Activated T-cell treated with anti-CD3 and anti-CD28 coated beads for 24 hours (primary cell): ENCODE measurements at regions not wholly inside any gene's neighbourhood (a gene's known extent, or its start where the extent isn't known, plus 50 kb on each side); places are given as distances from the start of the nearest gene placed in this dataset.
"Not testable (repeated sequence)": the region's sequence is repeated elsewhere in the genome, so short reads cannot be mapped to it uniquely, and the experiment has no call there.

Experiments used
- DNase-seq: peaks from one replicate; pipeline ENCODE4 v3.0.0-alpha.2; 2020; ENCODE audit warnings: low read depth

DNA sequence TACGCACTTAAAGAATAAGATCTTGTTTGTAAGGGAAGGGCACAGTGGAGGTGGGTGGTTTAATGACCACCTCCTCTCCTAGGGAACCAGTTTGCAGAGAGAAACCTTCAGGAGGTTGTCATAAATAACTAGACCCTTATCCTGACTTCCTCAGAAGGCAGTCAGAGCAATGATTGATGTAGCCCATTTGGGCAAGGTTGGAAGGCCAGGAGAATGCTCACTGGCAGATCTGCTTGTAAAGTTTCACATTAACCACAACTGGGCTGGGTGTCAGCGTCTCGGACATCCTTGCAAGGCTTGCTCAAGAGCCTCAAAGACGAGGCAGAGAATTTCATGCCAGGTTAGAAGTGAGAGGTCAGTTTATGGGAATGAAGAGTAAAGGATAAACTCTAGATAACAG lies 87.6 kb upstream of the TRABD2B start:
- DNase-seq: no peak

- DNase-seq: no peak
Measured at GRCh38 chr1:48082271-48082962, 85.2 kb upstream of the TRABD2B start.

GRCh38 chr1:48080331-48081255 lies 83.4 kb upstream of the TRABD2B start:
- no peak for DNase-seq

DNA sequence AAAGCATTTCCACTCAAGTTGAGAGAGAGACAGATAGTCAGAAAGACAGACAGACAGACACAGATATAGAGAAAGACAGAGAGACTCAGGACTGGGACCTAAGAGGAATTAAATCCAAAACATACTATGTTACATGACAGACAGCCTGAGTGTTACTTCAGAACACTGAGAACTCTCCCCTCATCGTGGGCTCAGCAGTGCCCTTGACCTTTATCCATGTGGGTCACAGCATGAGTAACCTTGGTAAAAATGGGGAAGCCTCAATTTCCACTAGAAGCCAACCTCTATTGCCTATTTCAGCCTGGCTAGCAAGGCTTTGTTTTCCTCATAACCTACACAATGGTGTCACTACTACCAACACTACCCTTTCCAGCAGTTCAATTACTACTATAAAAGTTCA lies 81.9 kb upstream of the TRABD2B start:
- DNase-seq: no peak

GRCh38 chr1:48077795-48078222 lies 80.6 kb upstream of the TRABD2B start:
- DNase-seq: no peak

DNA sequence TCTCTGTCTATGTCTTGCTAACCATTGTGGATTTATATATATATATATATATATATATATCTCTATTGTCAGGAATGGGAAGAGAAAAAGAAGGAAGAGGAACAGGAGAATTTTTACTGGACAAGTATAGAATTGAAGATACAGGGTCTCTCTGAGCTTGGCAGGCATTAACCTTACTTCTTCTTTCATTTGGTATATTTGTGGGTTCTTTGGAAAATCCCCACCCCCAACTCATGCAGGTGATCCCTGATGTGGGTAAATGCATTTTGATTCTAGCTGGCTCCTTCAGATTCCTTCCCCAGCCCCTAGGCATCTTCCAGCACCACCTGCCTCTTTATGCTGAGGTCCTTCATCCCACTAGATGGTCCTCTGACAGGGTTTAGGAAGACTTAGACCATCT lies 78.8 kb upstream of the TRABD2B start:
- DNase-seq: no peak

- DNase-seq: no peak
Measured at GRCh38 chr1:48073798-48074530, 76.8 kb upstream of the TRABD2B start.

GRCh38 chr1:48071513-48071912 lies 74.3 kb upstream of the TRABD2B start:
- DNase-seq: no peak

DNA sequence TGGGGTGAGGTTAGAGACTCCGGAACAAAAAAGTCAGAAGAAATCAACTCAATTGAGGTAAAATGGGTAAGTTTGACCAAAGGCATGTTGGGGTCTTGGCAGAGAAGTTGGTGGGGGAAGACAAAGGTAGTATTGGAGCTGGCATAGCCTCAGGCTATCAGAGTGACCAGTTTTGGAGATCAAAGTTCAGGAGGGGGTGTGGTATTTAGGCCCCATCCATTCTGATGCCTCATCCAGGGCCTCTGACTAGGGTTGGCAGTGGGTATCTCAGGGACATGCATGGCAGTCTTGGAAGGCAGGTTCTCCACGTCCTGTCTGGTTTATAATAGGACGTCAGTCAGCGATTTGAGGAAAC lies 73.2 kb upstream of the TRABD2B start:
- no peak for DNase-seq

DNA sequence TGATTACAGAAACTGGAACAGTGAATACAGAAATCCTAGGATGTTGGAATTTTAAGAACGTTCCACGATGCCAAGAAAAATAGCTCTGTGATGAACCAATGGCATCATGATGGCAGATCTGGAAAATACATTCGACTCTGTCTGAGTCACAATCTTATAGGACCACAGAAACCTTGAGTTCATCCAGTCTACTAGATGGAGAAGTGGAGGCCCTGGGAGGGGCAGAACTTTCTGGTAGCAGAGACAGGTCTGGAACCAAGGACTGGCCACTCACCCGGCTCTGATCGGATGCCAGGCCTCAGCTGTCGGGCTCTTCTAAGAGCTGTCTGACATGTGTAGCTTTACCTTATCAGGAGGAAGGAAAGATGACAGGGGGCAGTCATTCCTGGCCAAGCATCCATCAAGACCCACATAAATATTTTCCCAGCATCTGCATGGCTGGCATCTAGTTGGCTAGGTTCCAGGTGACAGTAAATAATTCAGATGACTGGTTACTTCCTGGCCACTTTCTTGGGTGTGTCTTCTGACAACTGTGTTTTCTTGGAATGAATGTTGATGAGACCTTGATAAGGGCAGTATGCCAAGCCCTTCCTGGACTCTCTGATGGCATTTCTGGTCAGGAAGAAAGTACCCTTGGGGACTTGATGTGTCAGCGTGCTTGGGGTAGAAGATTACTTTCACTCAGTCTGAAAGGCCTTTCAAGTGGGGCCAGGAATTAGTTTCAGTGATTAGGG lies 72.6 kb upstream of the TRABD2B start:
- DNase-seq: no peak

DNA sequence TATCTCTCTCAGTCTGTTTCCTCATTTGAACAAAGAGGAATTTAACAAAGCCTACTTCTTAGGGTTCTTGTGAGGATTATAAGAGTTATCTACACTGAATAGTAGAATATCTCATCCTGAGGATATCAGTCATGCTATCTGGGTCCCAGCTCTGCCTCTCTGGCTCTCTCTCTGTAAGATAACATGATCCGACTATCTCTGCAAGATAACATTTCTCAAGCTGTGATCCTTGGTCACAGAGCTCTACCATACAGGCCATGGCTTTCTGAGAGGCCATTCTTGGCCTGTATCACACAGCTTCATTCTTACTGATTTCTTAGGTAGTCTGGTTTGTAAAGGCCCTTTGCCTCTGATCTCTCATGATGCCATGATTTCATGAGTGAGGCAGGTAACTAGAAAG lies 71.0 kb upstream of the TRABD2B start:
- no peak for DNase-seq

GRCh38 chr1:48066936-48067335 lies 69.8 kb upstream of the TRABD2B start:
- no peak for DNase-seq

DNA sequence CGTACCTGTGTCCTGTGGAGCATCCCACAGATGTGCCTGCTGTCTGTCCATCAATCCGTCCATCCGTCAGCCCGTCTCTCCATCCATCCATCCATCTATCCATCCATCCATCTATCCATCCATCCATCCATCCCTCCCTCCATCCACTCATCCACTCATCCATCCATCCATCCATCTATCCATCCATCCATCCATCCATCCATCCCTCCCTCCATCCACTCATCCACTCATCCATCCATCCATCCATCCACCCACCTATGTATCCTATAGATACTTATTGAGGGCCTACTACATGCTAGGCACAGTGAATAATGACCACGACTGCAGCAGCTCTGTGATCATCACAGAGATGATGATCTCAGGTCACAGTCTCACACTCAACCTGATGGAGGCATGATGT lies 67.5 kb upstream of the TRABD2B start:
- not testable (repeated sequence) for DNase-seq

GRCh38 chr1:48062353-48062752 lies 65.2 kb upstream of the TRABD2B start:
- no peak for DNase-seq

DNA sequence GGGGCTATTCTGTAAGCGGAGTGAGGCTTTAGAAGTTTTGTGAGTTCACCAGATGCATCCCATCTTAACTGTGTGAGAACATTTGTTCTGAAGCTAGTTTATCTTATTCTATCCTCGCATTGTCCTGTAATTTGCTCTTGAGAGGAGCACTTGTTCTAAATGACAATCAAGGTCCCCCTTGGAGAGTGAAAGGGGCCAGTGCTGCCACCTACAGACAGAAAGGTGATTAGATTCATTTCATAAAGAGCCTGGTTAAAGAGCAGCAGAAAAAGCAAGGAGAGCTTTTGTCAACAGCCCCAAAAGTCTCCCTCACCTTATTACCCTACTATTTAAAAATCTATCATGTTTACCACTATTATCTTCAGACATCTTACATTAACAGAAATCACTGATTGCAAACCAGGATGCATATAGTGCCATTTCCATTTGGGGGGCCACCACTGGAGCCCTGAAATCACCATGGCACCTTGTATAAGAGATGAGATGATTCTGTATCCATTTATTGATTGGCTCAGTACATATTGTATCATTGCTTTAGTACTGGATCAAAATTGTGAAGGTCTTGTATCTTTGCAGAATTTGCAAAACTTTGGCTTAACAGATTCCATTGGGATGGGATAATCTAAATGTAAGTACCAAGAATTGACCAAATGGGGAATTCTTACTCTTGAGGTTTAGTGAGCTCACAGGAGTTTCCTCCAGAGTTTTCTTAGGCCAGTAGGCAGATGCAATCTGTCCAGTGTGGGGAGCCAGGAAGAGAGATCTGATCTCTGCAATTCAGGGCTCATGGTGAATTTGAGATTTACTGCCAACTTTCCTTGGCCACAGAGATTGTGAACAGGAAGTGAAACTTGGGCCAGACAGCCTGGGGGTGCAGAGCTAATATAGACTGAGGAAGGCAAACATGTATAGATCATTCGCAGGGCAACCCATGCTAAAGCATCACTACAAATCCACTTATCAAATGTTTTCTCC lies 64.3 kb upstream of the TRABD2B start:
- no peak for DNase-seq

DNA sequence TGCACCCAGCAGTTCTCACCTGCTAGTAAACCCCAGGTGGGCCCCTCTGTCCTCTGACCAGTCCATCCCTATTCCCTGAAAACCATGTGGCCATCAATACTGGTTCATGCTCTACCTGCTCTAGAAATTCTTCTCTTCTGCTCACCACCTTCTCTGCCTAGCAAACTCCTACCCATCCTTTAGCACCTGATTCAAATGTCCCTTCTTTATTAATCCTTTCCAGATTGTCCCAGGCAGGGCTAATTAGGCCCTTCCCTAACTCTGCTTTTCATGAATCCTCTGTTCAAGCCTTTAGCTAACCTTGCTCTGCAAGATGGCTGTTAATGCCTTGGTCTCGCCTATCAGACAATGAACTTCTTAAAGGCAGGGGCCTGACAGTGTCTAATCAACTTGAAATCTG lies 62.1 kb upstream of the TRABD2B start:
- DNase-seq: no peak

DNA sequence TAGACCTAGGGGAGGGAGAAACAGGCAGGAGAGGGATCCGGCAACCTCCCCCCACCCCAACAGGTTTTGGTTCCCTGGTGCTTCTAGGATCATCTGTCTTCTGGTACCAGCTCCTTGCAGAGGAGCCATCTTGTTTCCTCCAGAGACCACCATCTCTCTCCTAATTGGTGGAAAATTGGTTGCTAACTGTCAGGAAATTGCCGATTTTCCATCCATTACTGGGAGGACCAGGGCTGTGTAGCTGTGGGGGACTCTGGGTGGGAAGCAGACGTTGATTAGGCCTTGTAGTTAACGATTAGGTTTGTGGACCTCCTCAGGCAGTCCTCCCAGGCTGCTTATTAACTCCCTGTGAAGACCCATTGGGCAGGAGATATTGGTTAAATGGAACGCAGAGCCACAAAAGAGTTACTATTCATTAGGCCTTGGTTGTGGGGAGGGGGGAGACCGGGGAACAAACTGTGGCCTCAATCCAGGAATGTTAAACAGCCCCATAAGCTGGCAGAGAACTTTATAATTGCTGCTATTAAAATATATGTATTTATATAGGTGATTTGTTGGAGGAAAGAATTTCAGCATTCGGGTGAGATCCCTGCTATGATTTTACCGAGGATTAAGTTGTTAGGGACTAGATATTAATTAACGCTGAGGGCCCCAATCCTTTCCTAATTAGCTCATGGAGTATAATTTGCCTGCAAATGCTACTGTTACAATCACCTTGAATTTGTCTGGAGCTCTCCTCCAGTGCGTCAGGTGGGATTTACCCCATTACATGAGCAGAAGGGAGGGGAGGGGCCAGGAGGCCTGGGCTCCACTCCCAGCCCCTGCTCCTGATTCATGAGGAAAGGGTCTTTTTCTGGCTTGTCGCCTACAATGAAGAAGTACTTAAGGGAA lies 61.2 kb upstream of the TRABD2B start:
- no peak for DNase-seq

DNA sequence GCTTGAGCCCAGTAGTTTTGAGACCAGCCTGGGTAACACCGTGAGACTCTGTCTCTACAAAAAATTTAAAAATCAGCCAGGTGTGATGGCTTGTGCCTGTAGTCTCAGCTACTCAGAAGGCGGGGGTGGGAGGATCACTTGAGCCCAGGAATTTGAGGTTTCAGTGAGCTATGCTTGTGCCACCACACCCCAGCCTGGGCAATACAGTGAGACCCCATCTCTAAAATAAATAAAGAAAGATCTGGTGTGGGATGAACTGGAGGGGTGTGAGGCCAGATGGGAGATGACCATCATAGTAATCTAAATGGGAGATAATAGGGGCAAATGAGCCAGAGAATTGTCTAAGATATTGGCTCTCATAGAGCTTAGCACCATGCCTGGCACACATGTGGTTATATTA lies 60.1 kb upstream of the TRABD2B start:
- DNase-seq: no peak

DNA sequence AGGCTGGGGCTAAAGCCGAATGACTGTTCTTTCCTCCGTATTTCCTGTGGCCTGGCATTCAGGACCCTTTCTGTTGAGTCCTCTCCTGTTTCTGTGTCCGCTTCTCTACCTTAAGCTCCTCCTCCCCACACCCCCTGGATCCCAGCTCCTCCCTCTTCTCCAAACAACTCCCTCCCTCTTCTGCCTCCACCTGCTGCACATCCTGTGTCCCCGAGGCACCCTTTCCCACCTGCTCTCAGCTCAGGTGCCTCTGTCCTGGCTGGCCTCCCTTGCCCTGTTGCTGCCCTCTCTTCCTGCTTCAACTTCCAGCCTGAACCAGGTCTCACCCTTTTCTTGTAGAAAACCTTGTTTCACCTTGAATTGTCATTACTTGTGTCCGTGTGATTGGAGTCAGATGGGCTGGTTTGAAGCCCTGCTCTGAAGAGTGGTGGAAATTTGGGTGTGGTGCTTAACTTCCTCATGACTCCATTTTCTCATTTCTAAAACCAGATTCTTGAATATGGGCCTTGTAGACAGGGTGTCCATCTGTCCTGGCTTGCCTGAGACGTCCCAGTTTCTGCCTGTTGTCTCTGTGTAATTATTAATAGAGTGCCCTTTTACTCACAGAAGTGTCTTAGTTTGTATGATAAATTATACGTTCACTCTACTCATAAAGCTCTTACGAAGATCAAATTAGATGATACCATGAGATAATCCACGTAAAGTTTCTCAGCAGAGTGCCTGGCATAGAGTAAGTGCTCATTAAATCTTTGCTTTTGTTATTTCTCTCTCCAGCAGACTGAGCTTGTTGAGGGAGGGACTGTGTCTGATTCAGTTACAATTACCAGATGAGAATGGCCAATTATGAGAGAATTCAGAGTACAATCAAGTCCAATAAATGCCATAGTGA lies 58.9 kb upstream of the TRABD2B start:
- DNase-seq: no peak
